ENCODE measurements at regions not wholly inside any gene's neighbourhood (a gene's known extent, or its start where the extent isn't known, plus 50 kb on each side); places are given as distances from the start of the nearest gene placed in this dataset.
A peak's percentile ranks its signal among the peaks of the same experiment; 100 is the strongest.
"Not testable (repeated sequence)": the region's sequence is repeated elsewhere in the genome, so short reads cannot be mapped to it uniquely, and the experiment has no call there.

- Histone ChIP-seq H3K27me3 (no peaks in the 10 kb centered on the region), H3K4me1 (no peaks in the 10 kb centered on the region), H3K36me3 (no peaks in the 10 kb centered on the region), H3K4me3 (no peak overlapping the region), H3K27ac (no peak overlapping the region), H3K9me3 (no peaks in the 10 kb centered on the region)
- WGBS, 5 donors = 45 to 69% (median 59%) methylated on average over 2 of the region's 2 CpGs
- no peak for DNase-seq
- intact Hi-C loops (cut with DNase I; ENCODE audit: low total_unique reads) = no loop called here
- no peak for TF ChIP-seq EP300 (IDR thresholded peaks at IDR 0.05)
- no peak for TF ChIP-seq POLR2A (IDR thresholded peaks at IDR 0.05)
- no peak for TF ChIP-seq CTCF (IDR thresholded peaks at IDR 0.05)
- TF ChIP-seq POLR2AphosphoS5 (IDR thresholded peaks at IDR 0.05) = no peak
These were observed 86.3 kb upstream of the ANO5 start for GRCh38 chr11:22106566-22106965.

GRCh38 chr11:22115470-22116029 lies 77.3 kb upstream of the ANO5 start:
- Histone ChIP-seq H3K36me3 (no peaks in the 10 kb centered on the region), H3K27me3 (no peaks in the 10 kb centered on the region), H3K9me3 (no peaks in the 10 kb centered on the region), H3K27ac (no peak overlapping the region), H3K4me3 (no peak overlapping the region), H3K4me1 (no peaks in the 10 kb centered on the region)
- no peak for TF ChIP-seq POLR2A (IDR thresholded peaks at IDR 0.05)
- no peak for TF ChIP-seq EP300 (IDR thresholded peaks at IDR 0.05)
- TF ChIP-seq CTCF (IDR thresholded peaks at IDR 0.05) = no peak
- no peak for TF ChIP-seq POLR2AphosphoS5 (IDR thresholded peaks at IDR 0.05)
- intact Hi-C loops (cut with DNase I; ENCODE audit: low total_unique reads) = no loop called here
- DNase-seq = no peak
- 64 to 75% (median 67%) methylated on average over 3 of the region's 3 CpGs for WGBS, 5 donors

- H3K4me3 ChIP-seq; H3K27ac ChIP-seq; intact Hi-C loops (cut with DNase I; ENCODE audit: low total_unique reads); H3K4me1 ChIP-seq; H3K27me3 ChIP-seq; DNase-seq; H3K36me3 ChIP-seq: not testable (repeated sequence)
- peaks cover 0 to 39% (median 23%) of the 10 kb centered on the region in 4 donors for H3K9me3 ChIP-seq
- WGBS, 5 donors = 73 to 86% (median 83%) methylated on average over 2 of the region's 2 CpGs
These were observed 64.9 kb upstream of the ANO5 start for GRCh38 chr11:22127981-22128380.

GRCh38 chr11:22130462-22131053 lies 62.3 kb upstream of the ANO5 start:
- Histone ChIP-seq H3K4me1 (no peaks in the 10 kb centered on the region), H3K36me3 (no peaks in the 10 kb centered on the region), H3K9me3 (peaks cover 0 to 29% (median 16%) of the 10 kb centered on the region in 4 donors), H3K27ac (no peak overlapping the region), H3K27me3 (no peaks in the 10 kb centered on the region), H3K4me3 (no peak overlapping the region)
- TF ChIP-seq POLR2AphosphoS5 (IDR thresholded peaks at IDR 0.05) = no peak
- TF ChIP-seq POLR2A (IDR thresholded peaks at IDR 0.05) = no peak
- TF ChIP-seq CTCF (IDR thresholded peaks at IDR 0.05) = peak in 4 of 7 experiments; percentile 10 to 44 (median 23)
- peak in 1 of 2 donors; percentile 21 for DNase-seq
- intact Hi-C loops (cut with DNase I; ENCODE audit: low total_unique reads) = no loop called here
- WGBS, 5 donors = 36 to 54% (median 43%) methylated on average over 3 of the region's 3 CpGs

GRCh38 chr11:22133776-22134175 lies 59.1 kb upstream of the ANO5 start:
- Histone ChIP-seq H3K27me3 (no peaks in the 10 kb centered on the region), H3K9me3 (peaks cover 0 to 1% (median under 1%) of the 10 kb centered on the region in 4 donors), H3K4me1 (no peaks in the 10 kb centered on the region), H3K27ac (no peak overlapping the region), H3K4me3 (no peak overlapping the region), H3K36me3 (no peaks in the 10 kb centered on the region)
- no peak for DNase-seq
- intact Hi-C loops (cut with DNase I; ENCODE audit: low total_unique reads) = no loop called here
- TF ChIP-seq POLR2A (IDR thresholded peaks at IDR 0.05) = no peak
- TF ChIP-seq EP300 (IDR thresholded peaks at IDR 0.05) = no peak
- no peak for TF ChIP-seq POLR2AphosphoS5 (IDR thresholded peaks at IDR 0.05)
- TF ChIP-seq CTCF (IDR thresholded peaks at IDR 0.05) = no peak

Data from stomach (tissue), 8 donors.